GM18498 (cell line): ENCODE measurements at regions not wholly inside any gene's neighbourhood (a gene's known extent, or its start where the extent isn't known, plus 50 kb on each side); places are given as distances from the start of the nearest gene placed in this dataset.
"Not testable (repeated sequence)": the region's sequence is repeated elsewhere in the genome, so short reads cannot be mapped to it uniquely, and the experiment has no call there.

ENCODE experiments used
- ATAC-seq: cut with Tn5 transposase; IDR thresholded peaks from one replicate; pipeline ENCODE4 v1.9.1; 2021; ENCODE audit warnings: mild to moderate bottlenecking, moderate library complexity; ENCODE audit not compliant: unreplicated experiment

GRCh38 chr19:28545397-28545796, 667.6 kb downstream of the UQCRFS1 start:
- not testable (repeated sequence) for ATAC-seq

- no peak for ATAC-seq
These were observed 668.3 kb downstream of the UQCRFS1 start for GRCh38 chr19:28544451-28545261.

- no peak for ATAC-seq
These were observed 669.6 kb downstream of the UQCRFS1 start for GRCh38 chr19:28543244-28543776.

- ATAC-seq, result no peak
These were observed 670.3 kb downstream of the UQCRFS1 start for GRCh38 chr19:28542394-28543243.

- no peak for ATAC-seq
These were observed 671.2 kb downstream of the UQCRFS1 start for GRCh38 chr19:28541602-28542393.

GRCh38 chr19:28541029-28541428, 671.9 kb downstream of the UQCRFS1 start:
- ATAC-seq, result no peak

GRCh38 chr19:28540385-28540784, 672.6 kb downstream of the UQCRFS1 start:
- ATAC-seq, result not testable (repeated sequence)

GRCh38 chr19:28539759-28540158, 673.2 kb downstream of the UQCRFS1 start:
- no peak for ATAC-seq

- not testable (repeated sequence) for ATAC-seq
These were observed 674.4 kb downstream of the UQCRFS1 start for GRCh38 chr19:28538579-28538978.

- no peak for ATAC-seq
These were observed 675.1 kb downstream of the UQCRFS1 start for GRCh38 chr19:28537896-28538295.

- ATAC-seq, result no peak
These were observed 675.9 kb downstream of the UQCRFS1 start for GRCh38 chr19:28537079-28537478.

- ATAC-seq, result no peak
These were observed 677.6 kb downstream of the UQCRFS1 start for GRCh38 chr19:28535352-28535775.

- ATAC-seq, result no peak
These were observed 678.1 kb downstream of the UQCRFS1 start for GRCh38 chr19:28534766-28535351.

- no peak for ATAC-seq
These were observed 680.1 kb downstream of the UQCRFS1 start for GRCh38 chr19:28532765-28533341.

- no peak for ATAC-seq
These were observed 681.0 kb downstream of the UQCRFS1 start for GRCh38 chr19:28531979-28532378.

- no peak for ATAC-seq
These were observed 682.4 kb downstream of the UQCRFS1 start for GRCh38 chr19:28530406-28531035.

GRCh38 chr19:28526038-28526437, 686.9 kb downstream of the UQCRFS1 start:
- no peak for ATAC-seq

GRCh38 chr19:28523619-28524018, 689.3 kb downstream of the UQCRFS1 start:
- ATAC-seq, result no peak

- no peak for ATAC-seq
These were observed 690.4 kb downstream of the UQCRFS1 start for GRCh38 chr19:28522545-28522922.
